Stimulated activated effector memory CD8-positive, alpha-beta T cell treated with anti-CD3 and anti-CD28 coated beads, Interleukin-12 subunit alpha, Interleukin-12 subunit beta, amount 100 ng/mL, for 72 hours (primary cell): ENCODE measurements at regions not wholly inside any gene's neighbourhood (a gene's known extent, or its start where the extent isn't known, plus 50 kb on each side); places are given as distances from the start of the nearest gene placed in this dataset.

ENCODE experiments used
- ATAC-seq: fragments of 150-1000 bp; cut with Tn5 transposase; 2 replicates; pipeline ENCODE4 v1.10.0; 2021
- DNase-seq, 2 donors: peaks; one replicate each; pipeline ENCODE4 v3.0.0; 2021 to 2022; ENCODE audit warnings: low spot score in 2 of 2
- H3K27ac Mint-ChIP-seq: one replicate; pipeline ENCODE4 v1.8.0; 2022; ENCODE audit warnings: mild to moderate bottlenecking, mixed read lengths
- H3K36me3 Mint-ChIP-seq: one replicate; pipeline ENCODE4 v1.8.0; 2022; ENCODE audit warnings: mild to moderate bottlenecking, mixed read lengths
- H3K4me1 Mint-ChIP-seq: one replicate; pipeline ENCODE4 v1.8.0; 2022; ENCODE audit warnings: mixed read lengths
- H3K4me3 Mint-ChIP-seq: one replicate; pipeline ENCODE4 v1.8.0; 2022; ENCODE audit warnings: mild to moderate bottlenecking, mixed read lengths
- H3K9me3 Mint-ChIP-seq: one replicate; pipeline ENCODE4 v1.8.0; 2022; ENCODE audit warnings: mixed read lengths

DNA sequence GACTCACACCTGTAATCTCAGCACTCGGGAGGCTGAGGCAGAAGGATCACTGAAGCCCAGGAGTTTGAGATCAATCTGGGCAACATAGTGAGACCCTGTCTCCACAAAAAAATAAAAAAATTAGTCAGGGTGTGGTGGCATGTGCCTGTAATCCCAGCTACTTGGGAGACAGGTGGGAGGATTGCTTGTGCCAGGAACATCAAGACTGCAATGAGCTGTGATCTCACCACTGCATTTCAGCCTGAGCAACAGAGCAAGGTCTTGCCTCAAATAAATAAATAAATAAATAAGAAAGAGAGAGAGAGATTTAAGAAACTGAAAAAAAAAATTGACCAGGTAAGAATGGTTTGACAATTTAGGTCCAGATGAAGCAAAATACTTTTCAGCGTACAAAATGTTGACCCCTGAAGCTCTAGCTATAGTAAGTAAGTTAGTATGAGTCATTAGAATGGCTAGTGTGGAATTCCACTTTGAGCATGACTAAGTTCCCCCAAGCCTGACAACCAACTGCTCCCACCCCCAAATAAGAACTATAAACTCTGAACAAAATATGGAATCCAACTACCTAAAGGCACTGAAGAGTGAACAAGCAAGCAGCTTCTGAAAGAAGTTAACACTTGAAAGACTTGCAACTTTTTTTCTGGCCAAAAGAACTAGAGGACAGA lies 217.8 kb upstream of the TLE4 start:
- H3K27ac Mint-ChIP-seq = no peak overlapping the region
- no peaks in the 10 kb centered on the region for H3K9me3 Mint-ChIP-seq
- H3K4me1 Mint-ChIP-seq = no peaks in the 10 kb centered on the region
- ATAC-seq (no peak), DNase-seq (no peak)
- no peaks in the 10 kb centered on the region for H3K36me3 Mint-ChIP-seq
- H3K4me3 Mint-ChIP-seq = no peak overlapping the region

DNA sequence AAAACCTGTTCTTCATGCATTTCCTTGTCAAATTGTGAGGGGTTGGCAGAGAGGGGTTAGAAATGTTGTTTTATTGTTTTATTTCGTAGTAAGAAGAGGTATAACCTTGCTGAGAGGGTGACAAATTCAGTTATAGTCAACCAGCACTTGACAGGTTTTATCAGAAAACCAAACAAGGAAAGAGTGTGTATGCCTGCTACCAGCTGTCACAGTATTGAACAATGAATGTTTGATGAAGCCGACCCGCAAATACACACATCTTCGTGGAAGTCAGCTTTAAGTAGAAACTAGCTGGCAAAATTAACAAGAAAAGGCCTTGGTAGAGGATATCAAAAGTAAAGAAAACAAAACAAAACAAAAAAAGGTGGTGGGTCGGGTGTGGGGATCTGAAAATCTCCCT lies 214.6 kb upstream of the TLE4 start:
- no peaks in the 10 kb centered on the region for H3K4me1 Mint-ChIP-seq
- H3K36me3 Mint-ChIP-seq = no peaks in the 10 kb centered on the region
- no peak overlapping the region for H3K4me3 Mint-ChIP-seq
- DNase-seq = no peak
- H3K27ac Mint-ChIP-seq = no peak overlapping the region
- no peaks in the 10 kb centered on the region for H3K9me3 Mint-ChIP-seq
- no peak for ATAC-seq

DNA sequence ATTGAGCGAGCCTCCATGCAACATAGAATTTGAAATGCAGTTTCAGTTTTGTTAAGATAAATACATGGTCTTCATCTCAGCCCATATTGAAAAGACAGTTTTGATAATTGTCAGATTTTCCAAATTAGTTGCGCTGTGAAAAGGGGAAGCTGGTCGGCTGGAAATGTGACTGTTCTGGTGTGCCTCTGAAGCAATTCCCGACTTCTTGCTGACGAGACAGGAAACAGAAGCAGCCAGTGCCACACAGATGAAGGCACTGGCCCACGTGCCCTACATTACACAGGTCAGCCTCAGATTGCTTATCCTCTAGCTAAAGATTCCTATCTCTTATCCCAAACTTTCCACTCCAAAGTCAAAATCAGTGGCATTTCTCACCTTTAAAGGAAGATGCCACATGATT lies 214.1 kb upstream of the TLE4 start:
- Mint-ChIP-seq H3K4me1 (no peaks in the 10 kb centered on the region), H3K27ac (no peak overlapping the region), H3K9me3 (no peaks in the 10 kb centered on the region), H3K4me3 (no peak overlapping the region), H3K36me3 (no peaks in the 10 kb centered on the region)
- ATAC-seq (no peak), DNase-seq (no peak)

DNA sequence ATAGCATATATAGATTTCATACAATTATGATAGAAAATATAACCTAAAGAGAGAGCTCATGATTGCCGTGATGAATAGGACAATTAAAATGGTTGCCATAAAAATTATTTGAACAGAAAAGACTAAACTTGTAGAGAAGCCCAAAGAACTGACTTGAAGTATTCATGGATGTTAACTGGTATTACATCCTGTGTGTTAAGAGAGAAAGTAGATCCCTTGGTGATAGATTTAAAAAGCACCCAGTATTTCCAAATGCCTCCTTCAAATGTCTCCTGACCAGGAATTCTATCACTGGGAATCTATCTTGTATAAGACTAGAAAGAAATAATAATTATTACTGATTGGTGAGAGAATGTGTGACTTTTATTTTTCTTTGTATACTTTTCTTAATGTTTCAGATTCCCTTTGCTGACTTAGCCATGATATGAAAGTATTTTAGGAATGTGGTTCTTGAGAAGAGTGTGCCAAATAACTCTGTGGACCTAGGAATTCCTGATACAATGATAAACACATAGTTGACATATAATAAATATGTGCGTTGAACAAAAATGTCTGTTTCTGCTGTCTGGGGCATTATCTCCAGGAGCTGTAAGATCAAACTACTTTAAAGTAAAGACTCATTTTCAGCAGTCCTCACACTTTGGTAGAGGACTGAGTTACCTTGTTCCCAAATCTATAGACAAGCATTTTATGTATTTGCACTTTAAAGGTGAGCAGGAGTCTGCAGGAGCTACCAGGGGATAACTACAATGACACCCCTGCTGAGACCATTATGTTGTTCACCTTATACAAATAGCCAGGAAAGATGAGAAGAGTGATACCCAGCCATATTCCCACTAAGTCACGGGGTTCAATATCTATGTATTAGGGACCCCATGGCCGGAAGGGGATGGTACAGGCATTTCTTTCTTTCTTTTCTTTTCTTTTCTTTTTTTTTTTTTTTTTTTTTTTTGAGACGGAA lies 211.1 kb upstream of the TLE4 start:
- no peaks in the 10 kb centered on the region for H3K36me3 Mint-ChIP-seq
- H3K27ac Mint-ChIP-seq = no peak overlapping the region
- no peak overlapping the region for H3K4me3 Mint-ChIP-seq
- no peaks in the 10 kb centered on the region for H3K9me3 Mint-ChIP-seq
- ATAC-seq (no peak), DNase-seq (no peak)
- no peaks in the 10 kb centered on the region for H3K4me1 Mint-ChIP-seq

DNA sequence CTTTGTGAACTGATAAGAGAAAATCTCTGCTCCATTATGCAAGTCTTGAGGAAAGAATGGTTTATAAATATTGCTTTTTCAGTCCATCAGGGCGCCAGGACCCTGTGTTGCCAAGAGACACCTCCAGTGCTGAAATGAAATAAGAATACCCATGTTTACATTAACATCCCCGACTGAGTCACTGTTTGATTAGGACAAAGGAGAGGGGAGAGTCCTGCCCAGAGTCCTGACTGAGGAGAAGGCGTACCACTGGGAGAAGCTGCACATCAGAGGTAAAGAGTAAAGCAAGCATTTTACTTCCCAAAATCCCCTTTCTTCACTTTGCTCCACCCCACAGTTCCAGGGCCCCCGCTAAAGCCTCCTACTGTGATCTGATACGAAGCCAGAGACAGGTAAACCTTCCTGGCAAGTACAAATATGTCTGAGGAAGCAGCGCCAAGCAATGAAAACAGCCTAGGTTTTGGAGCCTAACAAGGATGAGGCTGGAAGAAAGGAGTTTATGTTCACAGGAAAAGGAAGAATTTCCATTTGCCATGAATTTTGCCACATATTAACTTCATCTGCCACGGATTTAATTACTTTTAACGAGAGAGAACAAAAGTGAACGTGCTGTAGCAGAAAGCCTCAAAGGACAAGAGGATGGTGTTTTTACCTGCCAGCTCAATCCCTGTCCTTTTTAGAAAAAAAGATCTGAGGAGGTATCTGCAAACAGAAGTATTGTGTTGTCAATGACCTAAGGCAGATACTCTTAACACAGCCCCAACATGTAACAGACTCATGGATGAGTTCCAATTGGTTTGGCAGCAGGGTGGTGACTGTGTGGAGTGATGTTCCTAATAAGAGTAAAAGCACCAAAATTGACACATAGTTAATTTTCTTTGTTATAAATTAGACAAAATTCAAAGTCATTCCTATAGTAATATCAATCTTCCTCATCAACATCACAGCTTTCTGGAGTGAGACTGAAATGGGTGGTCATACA lies 209.4 kb upstream of the TLE4 start:
- no peak for ATAC-seq

DNA sequence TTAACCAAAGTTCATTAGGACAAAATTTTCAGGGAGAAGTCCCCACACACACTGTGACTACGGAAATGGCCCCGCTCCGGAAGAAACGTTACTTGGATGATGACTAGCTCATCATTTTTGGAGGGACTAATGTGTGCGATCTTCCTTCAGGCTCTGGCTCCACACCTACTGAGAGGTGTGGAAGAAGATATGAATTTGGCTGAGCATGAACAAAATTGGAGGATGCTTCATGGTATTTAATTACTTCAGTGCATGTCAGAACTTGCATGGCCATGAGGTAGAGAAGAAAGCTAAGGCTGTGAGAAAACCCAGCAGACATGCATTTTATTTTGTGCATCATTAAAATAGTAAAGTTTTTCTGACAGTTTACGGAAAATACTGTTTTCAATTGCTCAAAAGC lies 202.1 kb upstream of the TLE4 start:
- Mint-ChIP-seq H3K36me3 (no peaks in the 10 kb centered on the region), H3K27ac (no peak overlapping the region), H3K9me3 (no peaks in the 10 kb centered on the region), H3K4me3 (no peak overlapping the region), H3K4me1 (no peaks in the 10 kb centered on the region)
- ATAC-seq = no peak
- DNase-seq = no peak

More for the DNA sequence above, 209.4 kb upstream of the TLE4 start:
- DNase-seq = no peak
- Mint-ChIP-seq H3K4me3 (no peak overlapping the region), H3K36me3 (no peaks in the 10 kb centered on the region), H3K4me1 (no peaks in the 10 kb centered on the region), H3K27ac (no peak overlapping the region), H3K9me3 (no peaks in the 10 kb centered on the region)

DNA sequence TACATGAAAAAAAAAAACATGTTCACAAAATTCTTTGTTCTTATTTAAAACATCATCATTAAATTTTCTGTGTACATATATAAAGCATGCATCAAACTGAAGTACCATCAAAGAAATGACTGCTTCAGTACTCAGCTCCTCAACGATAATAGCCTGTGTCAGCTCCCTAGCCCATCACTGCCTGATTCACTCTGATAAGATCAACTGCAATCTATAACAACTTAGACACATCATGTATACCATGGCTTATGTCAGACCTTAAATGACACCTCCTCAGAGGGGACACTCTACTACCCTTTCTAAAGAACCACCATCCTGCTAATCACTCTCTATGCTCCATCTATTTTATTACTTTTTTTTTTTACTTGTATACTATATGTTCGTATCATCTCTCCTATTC lies 200.5 kb upstream of the TLE4 start:
- DNase-seq = no peak

DNA sequence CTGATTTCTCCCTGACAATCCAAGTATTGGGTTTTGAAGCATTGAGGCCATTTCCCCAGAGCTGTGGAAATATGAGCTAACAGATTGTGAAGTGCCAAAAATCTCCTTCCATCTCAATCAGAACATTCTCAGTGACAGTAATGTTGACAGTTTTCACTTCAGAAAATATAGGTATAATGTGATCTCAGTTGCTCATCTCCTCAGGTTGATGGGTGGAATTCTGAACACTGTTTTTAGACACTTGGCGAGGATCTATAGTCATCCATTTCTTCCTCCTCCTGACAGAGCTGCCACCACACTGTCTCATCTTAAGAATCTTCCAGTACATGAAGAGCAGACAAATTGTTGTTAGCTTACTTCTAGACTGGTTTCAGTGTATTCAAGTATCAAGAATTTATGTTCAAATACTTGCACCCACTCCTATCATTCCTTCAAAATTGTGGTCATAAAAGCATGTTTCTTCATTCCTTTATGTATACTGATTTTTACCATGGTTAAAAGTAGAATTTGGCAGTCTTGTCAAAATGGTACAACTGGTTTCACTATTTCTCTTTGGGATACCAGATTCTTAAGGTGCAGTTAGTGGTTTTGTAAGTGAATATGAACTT lies 199.7 kb upstream of the TLE4 start:
- H3K4me1 Mint-ChIP-seq = no peaks in the 10 kb centered on the region
- H3K9me3 Mint-ChIP-seq = no peaks in the 10 kb centered on the region
- no peak for ATAC-seq
- no peak for DNase-seq
- H3K27ac Mint-ChIP-seq = no peak overlapping the region
- H3K4me3 Mint-ChIP-seq = no peak overlapping the region
- H3K36me3 Mint-ChIP-seq = no peaks in the 10 kb centered on the region

More for the DNA sequence above, 200.5 kb upstream of the TLE4 start:
- ATAC-seq = no peak
- no peak overlapping the region for H3K4me3 Mint-ChIP-seq
- no peaks in the 10 kb centered on the region for H3K36me3 Mint-ChIP-seq
- no peaks in the 10 kb centered on the region for H3K4me1 Mint-ChIP-seq
- no peaks in the 10 kb centered on the region for H3K9me3 Mint-ChIP-seq
- H3K27ac Mint-ChIP-seq = no peak overlapping the region

DNA sequence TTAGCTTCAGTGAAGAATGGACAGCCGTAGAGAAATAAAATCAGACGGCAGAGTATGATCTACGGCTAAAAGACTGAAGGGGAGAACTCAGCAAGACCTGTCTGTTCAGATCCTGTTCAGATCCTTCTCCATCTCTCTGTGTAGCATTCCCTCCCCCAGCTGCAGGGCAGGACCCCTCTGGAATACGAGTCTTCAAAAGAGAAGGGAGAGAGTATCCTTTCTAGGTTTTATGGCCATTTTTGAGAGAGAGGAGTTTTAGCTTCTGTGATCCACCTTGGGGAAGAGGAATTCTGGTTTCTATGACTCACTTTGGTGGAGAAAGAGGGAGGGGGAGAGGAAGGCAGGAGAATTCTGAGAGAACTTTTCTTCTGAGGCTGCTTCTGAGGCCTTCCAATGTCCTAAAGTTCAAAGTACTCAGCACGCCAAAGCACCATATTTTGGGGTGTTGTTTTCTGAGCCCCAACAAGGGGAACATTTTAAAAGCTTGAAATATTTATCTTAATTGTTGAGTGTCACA lies 194.4 kb upstream of the TLE4 start:
- H3K27ac Mint-ChIP-seq = no peak overlapping the region
- H3K36me3 Mint-ChIP-seq = no peaks in the 10 kb centered on the region
- DNase-seq (no peak), ATAC-seq (no peak)
- H3K4me3 Mint-ChIP-seq = no peak overlapping the region
- H3K4me1 Mint-ChIP-seq = no peaks in the 10 kb centered on the region
- peaks cover 4% of the 10 kb centered on the region for H3K9me3 Mint-ChIP-seq

DNA sequence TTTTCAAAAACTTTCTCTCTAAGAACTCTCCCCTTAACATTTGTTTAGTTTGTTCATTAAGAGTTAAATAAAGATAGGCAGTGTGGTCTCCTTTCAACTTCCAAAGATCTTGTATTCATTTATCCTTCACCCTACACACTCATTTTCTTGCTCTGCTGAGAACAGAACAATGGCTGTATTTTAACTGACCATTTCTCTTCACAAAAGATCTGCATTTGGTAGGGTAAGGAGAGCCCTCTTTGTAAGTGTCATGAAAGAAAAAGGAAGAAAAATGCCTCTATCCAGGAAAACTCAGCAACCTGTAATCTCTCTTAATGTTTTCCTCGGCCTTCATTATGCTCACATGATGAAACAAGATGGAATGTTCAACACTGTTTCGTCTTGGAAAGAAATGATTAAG lies 193.7 kb upstream of the TLE4 start:
- H3K4me1 Mint-ChIP-seq = no peaks in the 10 kb centered on the region
- H3K9me3 Mint-ChIP-seq = peaks cover 4% of the 10 kb centered on the region
- H3K27ac Mint-ChIP-seq = no peak overlapping the region
- H3K4me3 Mint-ChIP-seq = no peak overlapping the region
- ATAC-seq (no peak), DNase-seq (no peak)
- H3K36me3 Mint-ChIP-seq = no peaks in the 10 kb centered on the region

DNA sequence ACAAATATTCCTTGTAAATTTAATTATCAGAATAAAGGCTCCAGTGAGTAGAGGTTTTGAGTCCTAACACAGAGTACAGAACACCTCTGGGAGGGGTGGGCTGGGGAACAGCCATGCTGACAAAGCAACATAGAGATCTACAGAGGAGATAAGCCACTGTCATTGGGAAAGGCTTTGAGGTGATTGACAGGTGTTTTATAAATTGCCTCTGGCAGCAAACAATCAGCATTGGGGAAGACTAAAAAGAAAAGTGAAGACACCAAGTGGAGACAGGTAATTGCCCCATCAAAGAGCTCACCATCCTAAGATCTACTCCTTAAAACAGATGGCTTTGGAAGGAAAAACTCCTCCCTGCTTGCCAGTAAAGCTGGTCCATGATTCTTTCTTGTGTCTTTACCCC lies 189.7 kb upstream of the TLE4 start:
- ATAC-seq = no peak
- H3K4me1 Mint-ChIP-seq = no peaks in the 10 kb centered on the region
- peaks cover 4% of the 10 kb centered on the region for H3K9me3 Mint-ChIP-seq
- H3K27ac Mint-ChIP-seq = no peak overlapping the region
- no peaks in the 10 kb centered on the region for H3K36me3 Mint-ChIP-seq
- no peak for DNase-seq
- H3K4me3 Mint-ChIP-seq = no peak overlapping the region

DNA sequence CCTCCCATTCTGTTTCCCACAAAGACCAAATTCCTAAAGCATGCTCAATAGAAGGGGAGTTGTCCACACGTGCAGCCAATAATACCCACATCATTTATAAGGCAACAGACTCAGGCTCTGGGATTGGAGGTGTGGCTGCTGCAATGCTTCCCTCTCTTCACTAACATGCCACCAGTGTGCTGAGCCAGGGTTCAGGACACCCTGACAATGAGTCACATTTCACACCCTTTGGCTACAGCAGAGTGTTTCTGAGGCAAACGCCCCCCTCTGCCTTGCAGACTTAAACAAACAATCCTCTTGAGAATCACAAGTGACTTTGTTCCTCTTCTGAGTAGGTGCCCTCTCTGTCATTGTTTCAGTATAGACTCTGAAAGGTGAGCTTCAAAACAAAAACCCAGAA lies 189.3 kb upstream of the TLE4 start:
- peak; percentile 21 for ATAC-seq
- no peaks in the 10 kb centered on the region for H3K4me1 Mint-ChIP-seq
- DNase-seq = no peak
- no peaks in the 10 kb centered on the region for H3K36me3 Mint-ChIP-seq
- H3K9me3 Mint-ChIP-seq = peaks cover 4% of the 10 kb centered on the region
- no peak overlapping the region for H3K4me3 Mint-ChIP-seq
- H3K27ac Mint-ChIP-seq = no peak overlapping the region

DNA sequence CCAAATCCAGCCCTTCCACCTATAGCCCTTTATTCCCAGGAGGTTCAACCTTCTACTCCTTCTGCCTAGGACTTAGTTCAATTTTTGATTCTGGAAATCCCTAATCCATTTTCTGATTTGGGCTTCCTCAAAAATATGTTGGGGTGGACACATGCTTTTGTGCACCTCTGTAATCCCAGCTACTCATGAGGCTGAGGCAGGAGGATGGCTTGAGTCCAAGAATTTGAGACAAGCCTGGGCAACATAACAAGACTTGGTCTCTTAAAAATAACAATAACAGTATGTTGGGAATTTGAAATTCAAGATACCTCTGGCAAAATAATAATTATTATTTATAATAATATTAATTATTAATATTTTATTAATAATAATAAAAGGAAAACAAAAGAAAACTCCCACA lies 188.7 kb upstream of the TLE4 start:
- peaks cover 4% of the 10 kb centered on the region for H3K9me3 Mint-ChIP-seq
- no peak overlapping the region for H3K27ac Mint-ChIP-seq
- ATAC-seq = no peak

DNA sequence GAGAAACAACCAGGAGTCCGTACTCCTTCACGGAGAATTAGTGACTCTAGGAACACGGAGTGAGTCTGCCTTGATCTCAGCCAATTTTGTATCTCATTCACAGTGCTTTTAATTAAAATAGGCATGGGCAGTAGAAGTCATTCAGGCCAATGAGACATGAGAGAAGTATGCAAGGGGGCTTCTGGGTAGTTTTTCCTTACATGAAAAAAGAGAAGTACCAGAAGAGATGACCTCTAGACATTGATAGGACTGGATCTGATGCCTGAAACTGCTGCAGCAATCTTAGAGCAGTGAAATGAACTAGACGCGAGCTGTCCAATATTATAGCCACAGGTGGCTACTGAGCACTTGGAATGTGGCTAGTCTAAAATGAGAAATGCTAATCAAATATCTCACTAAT lies 187.7 kb upstream of the TLE4 start:
- Mint-ChIP-seq H3K27ac (no peak overlapping the region), H3K4me1 (no peaks in the 10 kb centered on the region), H3K9me3 (peaks cover 4% of the 10 kb centered on the region), H3K4me3 (no peak overlapping the region), H3K36me3 (no peaks in the 10 kb centered on the region)
- DNase-seq (no peak), ATAC-seq (no peak)

More for the DNA sequence above, 188.7 kb upstream of the TLE4 start:
- Mint-ChIP-seq H3K36me3 (no peaks in the 10 kb centered on the region), H3K4me1 (no peaks in the 10 kb centered on the region), H3K4me3 (no peak overlapping the region)
- DNase-seq = no peak

DNA sequence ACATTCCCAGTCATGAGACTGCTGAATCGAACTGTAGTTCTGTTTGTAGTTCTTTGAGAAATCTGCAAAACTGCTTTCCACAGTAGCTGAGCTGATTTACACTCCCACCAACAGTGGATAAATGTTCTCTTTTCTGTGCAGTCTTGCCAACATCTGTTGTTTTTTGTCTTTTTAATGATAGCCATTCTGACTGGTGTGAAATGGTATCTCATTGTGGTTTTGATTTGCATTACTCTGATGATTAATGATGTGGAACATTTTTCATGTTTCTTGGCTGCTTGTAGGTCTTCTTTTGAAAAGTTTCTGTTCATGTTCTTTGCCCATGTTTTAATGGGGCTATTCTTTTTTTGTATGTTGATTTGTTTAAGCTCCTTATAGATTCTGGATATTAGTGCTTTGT lies 187.3 kb upstream of the TLE4 start:
- no peak overlapping the region for H3K27ac Mint-ChIP-seq
- H3K4me1 Mint-ChIP-seq = no peaks in the 10 kb centered on the region
- peaks cover 2% of the 10 kb centered on the region for H3K9me3 Mint-ChIP-seq
- ATAC-seq = no peak
- no peak overlapping the region for H3K4me3 Mint-ChIP-seq
- no peaks in the 10 kb centered on the region for H3K36me3 Mint-ChIP-seq
- no peak for DNase-seq
